Liver (tissue), 3 donors: ENCODE measurements at regions not wholly inside any gene's neighbourhood (a gene's known extent, or its start where the extent isn't known, plus 50 kb on each side); places are given as distances from the start of the nearest gene placed in this dataset.

Experiments used
- ATF3 ChIP-seq: IDR thresholded peaks from 2 replicates; pipeline ENCODE4 v1.6.1; 2016; ENCODE audit warnings: antibody characterized with exemption
- CTCF ChIP-seq: fragments of 150-350 bp; IDR thresholded peaks from 2 replicates; pipeline ENCODE4 v1.5.1; 2017; ENCODE audit warnings: improper control_type of control experiment, low read depth, low read length; ENCODE audit not compliant: missing input control
- HNF4A ChIP-seq, 2 donors: conservative IDR thresholded peaks; 2 replicates each; pipeline ENCODE4 v1.6.1; 2016; ENCODE audit warnings: antibody characterized with exemption in 2 of 2, mild to moderate bottlenecking in 2 of 2
- HNF4G ChIP-seq: IDR thresholded peaks from 2 replicates; pipeline ENCODE4 v1.6.1; 2016; ENCODE audit warnings: antibody characterized with exemption
- JUND ChIP-seq, 2 donors: IDR thresholded peaks; 2 replicates each; pipeline ENCODE4 v1.6.1; 2016; ENCODE audit warnings: antibody characterized with exemption in 2 of 2
- MAX ChIP-seq: IDR thresholded peaks from 2 replicates; pipeline ENCODE4 v1.6.1; 2016; ENCODE audit warnings: antibody characterized with exemption
- RAD21 ChIP-seq, 2 donors: IDR thresholded peaks; 2 replicates each; pipeline ENCODE4 v1.6.1; 2016; ENCODE audit warnings: antibody characterized with exemption in 2 of 2, mild to moderate bottlenecking in 2 of 2
- REST ChIP-seq: IDR thresholded peaks from 2 replicates; pipeline ENCODE4 v1.6.1; 2016; ENCODE audit warnings: antibody characterized with exemption, mild to moderate bottlenecking
- RXRA ChIP-seq, 2 donors: IDR thresholded peaks; 2 replicates each; pipeline ENCODE4 v1.6.1; 2017 to 2018; ENCODE audit warnings: antibody characterized with exemption in 2 of 2, mild to moderate bottlenecking in 1 of 2
- SP1 ChIP-seq: IDR thresholded peaks from 2 replicates; pipeline ENCODE4 v1.6.1; 2018; ENCODE audit warnings: antibody characterized with exemption, mild to moderate bottlenecking
- YY1 ChIP-seq: IDR thresholded peaks from 2 replicates; pipeline ENCODE4 v1.6.1; 2016; ENCODE audit warnings: antibody characterized with exemption, mild to moderate bottlenecking
- TF ChIP-seq, protein P1 (sequence below): IDR thresholded peaks from 2 replicates; pipeline ENCODE4 v1.6.1; 2016; ENCODE audit warnings: antibody characterized with exemption
- donor health status: healthy.
- donor health status: healthy.

DNA sequence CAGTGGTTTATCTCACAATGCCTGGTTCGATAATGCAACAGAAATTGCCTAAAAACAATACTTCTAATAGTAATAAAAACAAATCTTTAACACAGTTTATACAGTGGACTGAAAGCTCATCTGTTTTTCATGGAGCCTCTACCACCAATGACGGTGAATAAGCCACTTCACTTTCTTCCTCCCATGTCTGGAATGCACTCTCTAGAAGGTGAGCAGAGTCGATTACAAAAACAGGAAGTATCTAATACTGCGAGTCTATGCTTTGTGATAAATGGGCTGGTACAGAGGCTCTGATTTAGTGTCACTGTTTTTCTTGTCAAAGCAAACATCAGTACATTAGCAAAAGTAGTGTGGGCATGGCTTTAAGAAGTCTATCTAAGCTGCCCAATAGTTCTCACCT lies 1348.6 kb upstream of the SLC10A2 start:
- TF ChIP-seq CTCF = no peak
- TF ChIP-seq JUND (IDR thresholded peaks at IDR 0.05) = no peak
- no peak for TF ChIP-seq MAX
- no peak for TF ChIP-seq HNF4A (conservative IDR thresholded peaks at IDR 0.05)
- no peak for TF ChIP-seq RAD21 (IDR thresholded peaks at IDR 0.05)
- no peak for TF ChIP-seq SP1
- TF ChIP-seq REST = no peak
- no peak for TF ChIP-seq RXRA (IDR thresholded peaks at IDR 0.05)
- no peak for TF ChIP-seq HNF4G
- TF ChIP-seq, protein P1, sequence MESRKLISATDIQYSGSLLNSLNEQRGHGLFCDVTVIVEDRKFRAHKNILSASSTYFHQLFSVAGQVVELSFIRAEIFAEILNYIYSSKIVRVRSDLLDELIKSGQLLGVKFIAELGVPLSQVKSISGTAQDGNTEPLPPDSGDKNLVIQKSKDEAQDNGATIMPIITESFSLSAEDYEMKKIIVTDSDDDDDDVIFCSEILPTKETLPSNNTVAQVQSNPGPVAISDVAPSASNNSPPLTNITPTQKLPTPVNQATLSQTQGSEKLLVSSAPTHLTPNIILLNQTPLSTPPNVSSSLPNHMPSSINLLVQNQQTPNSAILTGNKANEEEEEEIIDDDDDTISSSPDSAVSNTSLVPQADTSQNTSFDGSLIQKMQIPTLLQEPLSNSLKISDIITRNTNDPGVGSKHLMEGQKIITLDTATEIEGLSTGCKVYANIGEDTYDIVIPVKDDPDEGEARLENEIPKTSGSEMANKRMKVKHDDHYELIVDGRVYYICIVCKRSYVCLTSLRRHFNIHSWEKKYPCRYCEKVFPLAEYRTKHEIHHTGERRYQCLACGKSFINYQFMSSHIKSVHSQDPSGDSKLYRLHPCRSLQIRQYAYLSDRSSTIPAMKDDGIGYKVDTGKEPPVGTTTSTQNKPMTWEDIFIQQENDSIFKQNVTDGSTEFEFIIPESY = no peak
- TF ChIP-seq ATF3 = no peak
- TF ChIP-seq YY1 = no peak
